SK-N-SH (cell line): ENCODE measurements at regions not wholly inside any gene's neighbourhood (a gene's known extent, or its start where the extent isn't known, plus 50 kb on each side); places are given as distances from the start of the nearest gene placed in this dataset.

ENCODE experiments used
- CTCF ChIP-seq: fragments of 200-600 bp; sonication (generic); IDR thresholded peaks from 2 replicates; pipeline ENCODE4 v1.6.1; 2017; ENCODE audit warnings: antibody characterized with exemption, mild to moderate bottlenecking, moderate library complexity
- FOXJ3 ChIP-seq: sonication (generic); formaldehyde crosslinking; IDR thresholded peaks from 2 replicates; pipeline ENCODE4 v1.5.1; 2020; ENCODE audit warnings: mild to moderate bottlenecking, missing genetic modification reagents
- MEF2A ChIP-seq: IDR thresholded peaks from 2 replicates; pipeline ENCODE4 v1.4.0; 2012; ENCODE audit warnings: low read depth, borderline replicate concordance
- NFIC ChIP-seq: IDR thresholded peaks from 2 replicates; pipeline ENCODE4 v1.4.0; 2012; ENCODE audit warnings: borderline replicate concordance
- PBX3 ChIP-seq: IDR thresholded peaks from 2 replicates; pipeline ENCODE4; 2012
- POLR2AphosphoS5 ChIP-seq: IDR thresholded peaks from 2 replicates; pipeline ENCODE4 v1.6.1; 2012; ENCODE audit warnings: low read depth, low read length
- REST ChIP-seq: IDR thresholded peaks from 2 replicates; pipeline ENCODE4 v1.6.1; 2012; ENCODE audit warnings: mild to moderate bottlenecking, low read depth, low read length, moderate library complexity

GRCh38 chr6:140043357-140043756 is 668.9 kb upstream of the CITED2 start:
- peak; percentile 65; the same call in 1 of the 2 replicates for TF ChIP-seq NFIC
- TF ChIP-seq FOXJ3 (CRISPR knock-in tag) = no peak
- no peak for TF ChIP-seq CTCF
- no peak for TF ChIP-seq REST
- TF ChIP-seq PBX3 = peak; percentile 82
- TF ChIP-seq POLR2AphosphoS5 = peak; percentile 66; the same call in 1 of the 2 replicates
- TF ChIP-seq MEF2A = peak; percentile 78
